GM19328 (cell line): ENCODE measurements at regions not wholly inside any gene's neighbourhood (a gene's known extent, or its start where the extent isn't known, plus 50 kb on each side); places are given as distances from the start of the nearest gene placed in this dataset.

Experiments
- ATAC-seq: cut with Tn5 transposase; IDR thresholded peaks from one replicate; pipeline ENCODE4 v1.9.1; 2021; ENCODE audit warnings: mild to moderate bottlenecking, moderate library complexity; ENCODE audit not compliant: unreplicated experiment

GRCh38 chr22:23522623-23523251 is 57.4 kb downstream of the IGLL1 start:
- ATAC-seq, result no peak

- no peak for ATAC-seq
Observed at GRCh38 chr22:23521441-23522113, 58.5 kb downstream of the IGLL1 start.

- ATAC-seq, result no peak
Observed at GRCh38 chr22:23520863-23521440, 59.1 kb downstream of the IGLL1 start.

GRCh38 chr22:23519442-23520157 is 60.5 kb downstream of the IGLL1 start:
- ATAC-seq, result no peak

- no peak for ATAC-seq
Observed at GRCh38 chr22:23518376-23519187, 61.5 kb downstream of the IGLL1 start.

- no peak for ATAC-seq
Observed at GRCh38 chr22:23517804-23518375, 62.2 kb downstream of the IGLL1 start.

- no peak for ATAC-seq
Observed at GRCh38 chr22:23516304-23516703, 63.8 kb downstream of the IGLL1 start.

GRCh38 chr22:23514322-23515038 is 65.6 kb downstream of the IGLL1 start:
- ATAC-seq, result no peak

- no peak for ATAC-seq
Observed at GRCh38 chr22:23513705-23514104, 66.4 kb downstream of the IGLL1 start.

GRCh38 chr22:23513133-23513532 is 67.0 kb downstream of the IGLL1 start:
- ATAC-seq, result no peak

- no peak for ATAC-seq
Observed at GRCh38 chr22:23512721-23513120, 67.4 kb downstream of the IGLL1 start.

- ATAC-seq, result no peak
Observed at GRCh38 chr22:23512348-23512705, 67.8 kb downstream of the IGLL1 start.

- ATAC-seq, result no peak
Observed at GRCh38 chr22:23511627-23512347, 68.3 kb downstream of the IGLL1 start.

- ATAC-seq, result no peak
Observed at GRCh38 chr22:23509571-23510302, 70.4 kb downstream of the IGLL1 start.

GRCh38 chr22:23504516-23504915 is 75.6 kb downstream of the IGLL1 start:
- no peak for ATAC-seq

- no peak for ATAC-seq
Observed at GRCh38 chr22:23503736-23504440, 76.2 kb downstream of the IGLL1 start.

- ATAC-seq, result no peak
Observed at GRCh38 chr22:23503142-23503541, 76.9 kb downstream of the IGLL1 start.

- no peak for ATAC-seq
Observed at GRCh38 chr22:23501708-23502107, 78.4 kb downstream of the IGLL1 start.
